IMR-90 (cell line): ENCODE measurements at regions not wholly inside any gene's neighbourhood (a gene's known extent, or its start where the extent isn't known, plus 50 kb on each side); places are given as distances from the start of the nearest gene placed in this dataset.

Source experiments
- ATAC-seq: fragments of 200-7000 bp; cut with Tn5 transposase; 2 replicates; pipeline ENCODE4 v1.9.1; 2020; ENCODE audit warnings: low read depth, mild to moderate bottlenecking, moderate library complexity
- BruUV-seq: library from RNA; stranded (reverse); fragments of 400-500 nt; replicated peaks from 2 replicates; lab custom pipeline; 2021; lab: Mats Ljungman, UMichigan
- CTCF ChIA-PET: fragments of 300-600 bp; formaldehyde crosslinking; extraction: SDS; loops from one replicate; lab custom pipeline; 2021; ENCODE audit warnings: antibody characterized with exemption; lab: Yijun Ruan, JAX
- POLR2A ChIA-PET: fragments of 300-600 bp; sonication (Branson Sonifier 250); formaldehyde crosslinking; loops from one replicate; lab custom pipeline; 2022; ENCODE audit warnings: antibody characterized with exemption; ENCODE audit not compliant: unreplicated experiment; lab: Charles Lee
- DNase-seq: peaks from one replicate; pipeline ENCODE4 v3.0.0; 2013
- H2AFZ ChIP-seq: replicated peaks from 2 replicates; pipeline ENCODE3; 2013; ENCODE audit warnings: low read length, mild to moderate bottlenecking; ENCODE audit not compliant: poor library complexity
- H2AK5ac ChIP-seq: 2 replicates; pipeline ENCODE4 v1.6.1; 2013; ENCODE audit warnings: low read depth, low read length, inconsistent platforms
- H2AK9ac ChIP-seq: replicated peaks from 2 replicates; pipeline ENCODE3; 2013; ENCODE audit warnings: mild to moderate bottlenecking, low read depth, low read length, moderate library complexity; ENCODE audit not compliant: poor library complexity
- H2BK120ac ChIP-seq: 2 replicates; pipeline ENCODE4 v1.6.1; 2013; ENCODE audit warnings: low read depth, low read length, inconsistent platforms
- H2BK15ac ChIP-seq: 3 replicates; pipeline ENCODE4 v1.6.1; 2013; ENCODE audit warnings: low read depth, low read length, inconsistent platforms
- H2BK20ac ChIP-seq: 2 replicates; pipeline ENCODE4 v1.6.1; 2013; ENCODE audit warnings: low read depth, mild to moderate bottlenecking, inconsistent platforms, low read length, moderate library complexity
- H2BK5ac ChIP-seq: 2 replicates; pipeline ENCODE4 v1.6.1; 2013; ENCODE audit warnings: mild to moderate bottlenecking, low read depth, low read length, inconsistent platforms; ENCODE audit not compliant: poor library complexity, severe bottlenecking
- H3K14ac ChIP-seq: replicated peaks from 2 replicates; pipeline ENCODE4 v1.6.1; 2013; ENCODE audit warnings: low read depth, low read length, inconsistent platforms
- H3K18ac ChIP-seq: 2 replicates; pipeline ENCODE4 v1.6.1; 2013; ENCODE audit warnings: low read depth, low read length, control low read depth
- H3K23ac ChIP-seq: 2 replicates; pipeline ENCODE4 v1.6.1; 2013; ENCODE audit warnings: low read depth, low read length, inconsistent platforms
- H3K27ac ChIP-seq: 2 replicates; pipeline ENCODE4 v1.5.1; 2013; ENCODE audit warnings: mild to moderate bottlenecking, control low read depth, low read length; ENCODE audit not compliant: insufficient read depth
- H3K27me3 ChIP-seq: 2 replicates; pipeline ENCODE4 v1.6.1; 2013; ENCODE audit warnings: low read length; ENCODE audit not compliant: control insufficient read depth, insufficient read depth
- H3K36me3 ChIP-seq: 2 replicates; pipeline ENCODE4 v1.6.1; 2013; ENCODE audit warnings: low read length, mixed read lengths; ENCODE audit not compliant: control insufficient read depth, insufficient read depth
- H3K4ac ChIP-seq: 2 replicates; pipeline ENCODE4 v1.6.1; 2013; ENCODE audit warnings: low read depth, low read length, inconsistent platforms
- H3K4me1 ChIP-seq: 2 replicates; pipeline ENCODE4 v1.6.1; 2013; ENCODE audit warnings: low read length, mixed read lengths; ENCODE audit not compliant: control insufficient read depth, insufficient read depth
- H3K4me2 ChIP-seq: 2 replicates; pipeline ENCODE4 v1.6.1; 2013; ENCODE audit warnings: low read depth, mild to moderate bottlenecking, control low read depth, low read length, moderate library complexity
- H3K4me3 ChIP-seq: 2 replicates; pipeline ENCODE4 v1.5.1; 2013; ENCODE audit warnings: low read depth, mild to moderate bottlenecking, control low read depth, low read length, moderate library complexity; ENCODE audit not compliant: insufficient read depth
- H3K56ac ChIP-seq: 2 replicates; pipeline ENCODE4 v1.6.1; 2013; ENCODE audit warnings: low read length, inconsistent platforms; ENCODE audit not compliant: insufficient read depth; ENCODE audit errors: extremely low read depth
- H3K79me1 ChIP-seq, 2 experiments: 2 replicates each; pipeline ENCODE4 v1.6.1; 2013; ENCODE audit warnings: low read length in 2 of 2, inconsistent platforms in 1 of 2, low read depth in 1 of 2
- H3K9ac ChIP-seq: 2 replicates; pipeline ENCODE4 v1.6.1; 2013; ENCODE audit warnings: low read depth, low read length, control low read depth
- H3K9me1 ChIP-seq: 2 replicates; pipeline ENCODE4 v1.6.1; 2013; ENCODE audit warnings: low read length, inconsistent platforms; ENCODE audit not compliant: insufficient read depth
- H3K9me3 ChIP-seq: 2 replicates; pipeline ENCODE4 v1.6.1; 2013; ENCODE audit warnings: low read length; ENCODE audit not compliant: control insufficient read depth, insufficient read depth
- H4K20me1 ChIP-seq: 2 replicates; pipeline ENCODE4 v1.6.1; 2013; ENCODE audit warnings: low read length, inconsistent platforms; ENCODE audit not compliant: insufficient read depth
- H4K5ac ChIP-seq: 2 replicates; pipeline ENCODE4 v1.6.1; 2013; ENCODE audit warnings: mild to moderate bottlenecking, low read depth, low read length, control low read depth
- H4K8ac ChIP-seq, 2 experiments: 2 replicates each; pipeline ENCODE4 v1.6.1; 2013; ENCODE audit warnings: low read depth in 2 of 2, low read length in 2 of 2, control low read depth in 1 of 2, inconsistent platforms in 1 of 2
- H4K91ac ChIP-seq: 2 replicates; pipeline ENCODE4 v1.6.1; 2013; ENCODE audit warnings: low read depth, low read length, inconsistent platforms; ENCODE audit not compliant: insufficient read depth
- BHLHE40 ChIP-seq: fragments of 150-350 bp; IDR thresholded peaks from 2 replicates; pipeline ENCODE4 v1.6.1; 2016; ENCODE audit warnings: mild to moderate bottlenecking, low read depth, low read length
- WGBS, 2 experiments: methylation state at CpG; one replicate each; pipeline versions ENCODE4 v1.1.5 to v1.1.7; 2013; ENCODE audit warnings: missing lambda C conversion rate in 2 of 2; ENCODE audit not compliant: insufficient read length in 1 of 2; ENCODE audit errors: extremely low coverage in 2 of 2; 5-methylcytosine and 5-hydroxymethylcytosine counted together
- dilution Hi-C: fragments of 300-500 bp; cut with HindIII; formaldehyde crosslinking; loops from one replicate; pipeline ENCODE4 v1.14.3; 2018; ENCODE audit warnings: low sequenced_read_pairs; ENCODE audit not compliant: unreplicated experiment
- in situ Hi-C: fragments of 300-500 bp; cut with MboI; formaldehyde crosslinking; loops from 3 replicates; pipeline ENCODE4 v1.14.3; 2019; ENCODE audit warnings: low sequenced_read_pairs, inconsistent platforms, mixed read lengths
- intact Hi-C: fragments of 100-400 bp; cut with micrococcal nuclease; formaldehyde crosslinking; loops from 2 replicates; pipeline ENCODE4 v1.10.0; 2022

DNA sequence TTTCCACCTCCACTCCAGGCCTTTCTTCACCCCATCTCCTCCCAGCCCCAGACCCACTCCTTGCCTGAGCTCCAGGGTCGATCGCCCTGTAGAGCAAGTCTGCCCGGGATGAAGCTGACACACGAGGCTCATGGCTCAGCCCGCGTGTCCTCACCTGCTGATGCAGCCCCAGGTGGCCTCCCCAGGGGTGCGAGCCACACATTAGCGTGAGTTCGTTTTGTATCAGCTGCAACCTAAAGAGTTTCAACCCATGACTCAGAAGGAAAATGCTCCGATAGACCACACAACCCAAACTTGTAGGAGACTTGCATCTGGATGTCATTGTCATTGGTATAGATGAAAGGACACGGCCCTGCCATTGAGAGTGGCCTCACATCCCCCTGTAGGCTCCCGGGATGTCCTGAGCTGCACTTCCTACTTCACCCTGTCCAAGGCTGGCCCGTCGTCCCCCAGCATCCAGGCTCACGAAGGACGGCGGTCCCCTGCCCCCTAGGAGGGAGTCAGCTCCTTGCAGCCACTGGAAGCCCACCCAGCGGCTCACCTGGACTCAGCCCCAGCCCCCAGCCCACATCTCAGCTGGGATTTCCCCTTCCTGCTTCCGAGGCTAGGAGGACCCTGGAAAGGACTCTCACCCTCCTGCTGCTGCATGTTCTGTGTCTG lies 97.7 kb downstream of the HTR5A start:
- 67% methylated on average over 6 of the region's 19 CpGs; no CpG with 5 or more reads in 1 of the 2 experiments for WGBS, 2 experiments
- Histone ChIP-seq H2AK9ac (no peak overlapping the region), H3K23ac (no peak overlapping the region), H3K4ac (no peak overlapping the region), H2BK20ac (no peak overlapping the region), H3K4me1 (no peaks in the 10 kb centered on the region), H2BK15ac (no peak overlapping the region), H3K4me3 (no peak overlapping the region), H2BK5ac (no peak overlapping the region), H2BK120ac (no peak overlapping the region), H3K79me1 (no peaks in the 10 kb centered on the region), H3K9me1 (no peaks in the 10 kb centered on the region), H2AK5ac (no peak overlapping the region), H4K20me1 (no peaks in the 10 kb centered on the region), H4K91ac (no peak overlapping the region), H3K27me3 (no peaks in the 10 kb centered on the region; the same call in 1 of the 2 replicates), H3K56ac (no peak overlapping the region), H3K27ac (no peak overlapping the region), H2AFZ (no peak overlapping the region), H3K36me3 (no peaks in the 10 kb centered on the region), H4K8ac (no peak overlapping the region), H3K4me2 (no peak overlapping the region), H3K9me3 (no peaks in the 10 kb centered on the region), H3K14ac (no peak overlapping the region), H3K18ac (no peak overlapping the region), H3K9ac (no peak overlapping the region), H4K5ac (no peak overlapping the region)
- TF ChIP-seq BHLHE40, result no peak
- no TSS peak for BruUV-seq
- dilution Hi-C loops, result no loop called here
- in situ Hi-C loops, result no loop called here
- no peak for DNase-seq
- ChIA-PET POLR2A (interaction anchor here (0.6 kb wide), 1 partner anchor 1341 kb away, joined by 3 read pairs; no protein-coding TSS in a partner anchor), CTCF (no interaction called here)
- ATAC-seq, result no peak
- intact Hi-C loops, result no loop called here
